H9 (cell line): ENCODE measurements at regions not wholly inside any gene's neighbourhood (a gene's known extent, or its start where the extent isn't known, plus 50 kb on each side); places are given as distances from the start of the nearest gene placed in this dataset.

Source experiments
- DNase-seq: peaks from one replicate; pipeline ENCODE4 v3.0.0-alpha.2; 2017
- H2AFZ ChIP-seq: one replicate; pipeline ENCODE4 v1.6.1; 2013; ENCODE audit warnings: mild to moderate bottlenecking, low read length, control low read depth, moderate library complexity
- H2AK5ac ChIP-seq: 2 replicates; pipeline ENCODE4 v1.6.1; 2013; ENCODE audit warnings: low read length, control low read depth, mixed read lengths; ENCODE audit not compliant: insufficient read length
- H2BK120ac ChIP-seq: one replicate; pipeline ENCODE4 v1.6.1; 2013; ENCODE audit warnings: low read depth, mild to moderate bottlenecking, low read length, control low read depth, inconsistent platforms; ENCODE audit not compliant: poor library complexity, severe bottlenecking
- H2BK12ac ChIP-seq: 2 replicates; pipeline ENCODE4 v1.6.1; 2013; ENCODE audit warnings: low read length, control low read depth, mixed read lengths, low read depth; ENCODE audit not compliant: insufficient read length
- H2BK15ac ChIP-seq: 2 replicates; pipeline ENCODE4 v1.6.1; 2013; ENCODE audit warnings: low read depth, low read length, control low read depth
- H2BK20ac ChIP-seq: one replicate; pipeline ENCODE4 v1.6.1; 2013; ENCODE audit warnings: low read depth, mild to moderate bottlenecking, low read length, control low read depth, inconsistent platforms; ENCODE audit not compliant: poor library complexity, severe bottlenecking
- H2BK5ac ChIP-seq: 2 replicates; pipeline ENCODE4 v1.6.1; 2013; ENCODE audit warnings: low read length, control low read depth, mixed read lengths; ENCODE audit not compliant: insufficient read length
- H3K14ac ChIP-seq: 2 replicates; pipeline ENCODE4 v1.6.1; 2013; ENCODE audit warnings: low read length, control low read depth; ENCODE audit not compliant: insufficient read depth
- H3K18ac ChIP-seq: 2 replicates; pipeline ENCODE4 v1.6.1; 2013; ENCODE audit warnings: low read depth, mild to moderate bottlenecking, mixed read lengths, low read length, control low read depth; ENCODE audit not compliant: insufficient read length
- H3K23ac ChIP-seq: 2 replicates; pipeline ENCODE4 v1.6.1; 2013; ENCODE audit warnings: low read length, control low read depth, mixed read lengths, low read depth; ENCODE audit not compliant: insufficient read length
- H3K23me2 ChIP-seq: 2 replicates; pipeline ENCODE4 v1.6.1; 2013; ENCODE audit warnings: low read depth, mild to moderate bottlenecking, mixed read lengths, low read length, control low read depth; ENCODE audit not compliant: insufficient read length, poor library complexity, severe bottlenecking
- H3K27ac ChIP-seq: 2 replicates; pipeline ENCODE4 v1.5.1; 2013; ENCODE audit warnings: low read length, control low read depth, mixed read lengths, low read depth; ENCODE audit not compliant: insufficient read length
- H3K27me3 ChIP-seq: 2 replicates; pipeline ENCODE4 v1.6.1; 2013; ENCODE audit warnings: low read length, control low read depth, inconsistent platforms; ENCODE audit not compliant: insufficient read depth
- H3K4ac ChIP-seq: 2 replicates; pipeline ENCODE4 v1.6.1; 2013; ENCODE audit warnings: low read depth, mild to moderate bottlenecking, control low read depth, inconsistent platforms, low read length, moderate library complexity
- H3K4me1 ChIP-seq: 2 replicates; pipeline ENCODE4 v1.6.1; 2013; ENCODE audit warnings: low read length, control low read depth, inconsistent platforms; ENCODE audit not compliant: insufficient read depth
- H3K4me2 ChIP-seq: 2 replicates; pipeline ENCODE4 v1.6.1; 2013; ENCODE audit warnings: low read length, control low read depth, mixed read lengths; ENCODE audit not compliant: insufficient read length, insufficient read depth
- H3K56ac ChIP-seq: 2 replicates; pipeline ENCODE4 v1.6.1; 2013; ENCODE audit warnings: low read depth, mild to moderate bottlenecking, mixed read lengths, low read length, control low read depth; ENCODE audit not compliant: insufficient read length
- H3K79me1 ChIP-seq: 2 replicates; pipeline ENCODE4 v1.6.1; 2013; ENCODE audit warnings: low read depth, mild to moderate bottlenecking, moderate library complexity, low read length, control low read depth, inconsistent platforms; ENCODE audit not compliant: insufficient read depth, poor library complexity, severe bottlenecking
- H3K79me2 ChIP-seq: 2 replicates; pipeline ENCODE4 v1.6.1; 2013; ENCODE audit warnings: low read length, control low read depth, inconsistent platforms; ENCODE audit not compliant: insufficient read depth
- H3K9ac ChIP-seq: 2 replicates; pipeline ENCODE4 v1.6.1; 2013; ENCODE audit warnings: low read length, control low read depth, mixed read lengths; ENCODE audit not compliant: insufficient read length; ENCODE audit errors: extremely low read depth
- H3K9me3 ChIP-seq: one replicate; pipeline ENCODE4 v1.6.1; 2013; ENCODE audit warnings: low read depth, low read length, inconsistent platforms; ENCODE audit not compliant: control insufficient read depth
- H3T11ph ChIP-seq: one replicate; pipeline ENCODE4 v1.6.1; 2013; ENCODE audit warnings: mild to moderate bottlenecking, low read length, control low read depth, inconsistent platforms
- H4K20me1 ChIP-seq: one replicate; pipeline ENCODE4 v1.6.1; 2013; ENCODE audit not compliant: control insufficient read depth, insufficient read length, insufficient read depth
- H4K5ac ChIP-seq: 2 replicates; pipeline ENCODE4 v1.6.1; 2013; ENCODE audit warnings: low read depth, mild to moderate bottlenecking, mixed read lengths, low read length, control low read depth; ENCODE audit not compliant: insufficient read length
- H4K8ac ChIP-seq: replicated peaks from 2 replicates; pipeline ENCODE4 v1.6.1; 2013; ENCODE audit warnings: low read length, control low read depth, mixed read lengths, low read depth; ENCODE audit not compliant: insufficient read length
- H4K91ac ChIP-seq: 2 replicates; pipeline ENCODE4 v1.6.1; 2013; ENCODE audit warnings: low read depth, mild to moderate bottlenecking, moderate library complexity, mixed read lengths, low read length, control low read depth; ENCODE audit not compliant: insufficient read length
- H3K27ac Mint-ChIP-seq, 3 experiments: 2 replicates in 2 of 3; 3 replicates in 1 of 3; pipeline ENCODE4 v1.8.0; 2020 to 2021; ENCODE audit warnings: mixed read lengths in 3 of 3, mild to moderate bottlenecking in 1 of 3, moderate library complexity in 1 of 3
- H3K27me3 Mint-ChIP-seq: 2 replicates; pipeline ENCODE4 v1.8.0; 2021; ENCODE audit warnings: low read depth, mild to moderate bottlenecking, moderate library complexity, mixed read lengths
- H3K36me3 Mint-ChIP-seq, 3 experiments: 2 replicates in 2 of 3; 3 replicates in 1 of 3; pipeline ENCODE4 v1.8.0; 2020 to 2021; ENCODE audit warnings: low read depth in 3 of 3, mixed read lengths in 3 of 3; ENCODE audit not compliant: insufficient read depth in 1 of 3
- H3K4me1 Mint-ChIP-seq, 2 experiments: 2 replicates each; pipeline ENCODE4 v1.8.0; 2020; ENCODE audit warnings: mixed read lengths in 2 of 2
- H3K4me3 Mint-ChIP-seq, 2 experiments: 2 replicates in 1 of 2; 3 replicates in 1 of 2; pipeline ENCODE4 v1.8.0; 2020 to 2021; ENCODE audit warnings: mild to moderate bottlenecking in 2 of 2, mixed read lengths in 2 of 2, moderate library complexity in 1 of 2
- H3K9me3 Mint-ChIP-seq, 2 experiments: 2 replicates in 1 of 2; 3 replicates in 1 of 2; pipeline ENCODE4 v1.8.0; 2020; ENCODE audit warnings: mild to moderate bottlenecking in 2 of 2, mixed read lengths in 2 of 2, moderate library complexity in 1 of 2
- CTCF ChIP-seq: fragments of 200-600 bp; sonication (generic); conservative IDR thresholded peaks from 3 replicates; pipeline ENCODE4 v1.8.0; 2021; ENCODE audit warnings: antibody characterized with exemption, mild to moderate bottlenecking
- WGBS: extraction: QIAGEN DNeasy Blood & Tissue Kit; methylation state at CpG from one replicate; pipeline ENCODE4 v1.1.7; 2013; ENCODE audit warnings: missing lambda C conversion rate, low lambda C conversion rate, mixed read lengths; ENCODE audit not compliant: insufficient read length; ENCODE audit errors: extremely low coverage; 5-methylcytosine and 5-hydroxymethylcytosine counted together

GRCh38 chr1:221141096-221141495 is 261.9 kb downstream of the HLX start:
- no peaks in the 10 kb centered on the region for H3K79me1 ChIP-seq
- no peak overlapping the region for H3K4me3 Mint-ChIP-seq
- H2BK12ac ChIP-seq, result no peak overlapping the region
- H3K9me3 ChIP-seq, result no peaks in the 10 kb centered on the region
- H2BK15ac ChIP-seq, result no peak overlapping the region
- H3K27me3 ChIP-seq, result no peaks in the 10 kb centered on the region
- DNase-seq, result no peak
- H4K20me1 ChIP-seq, result no peaks in the 10 kb centered on the region
- no peak overlapping the region for H4K91ac ChIP-seq
- TF ChIP-seq CTCF, result no peak
- H3K23me2 ChIP-seq, result no peaks in the 10 kb centered on the region
- WGBS, result no CpG with 5 or more reads among the region's 2 CpGs
- H2AFZ ChIP-seq, result no peak overlapping the region
- no peak overlapping the region for H3K9ac ChIP-seq
- peaks cover 0 to 4% (median 0%) of the 10 kb centered on the region in 3 experiments; a peak in 1 of 7 replicates for H3K36me3 Mint-ChIP-seq
- H4K8ac ChIP-seq, result no peak overlapping the region
- H3K27ac Mint-ChIP-seq, result no peak overlapping the region
- no peak overlapping the region for H4K5ac ChIP-seq
- no peaks in the 10 kb centered on the region for H3K4me1 ChIP-seq
- no peak overlapping the region for H3K27ac ChIP-seq
- H3K4me2 ChIP-seq, result no peak overlapping the region
- no peak overlapping the region for H2AK5ac ChIP-seq
- no peaks in the 10 kb centered on the region for H3K79me2 ChIP-seq
- H3K23ac ChIP-seq, result no peak overlapping the region
- H3K27me3 Mint-ChIP-seq, result no peaks in the 10 kb centered on the region
- H2BK120ac ChIP-seq, result no peak overlapping the region
- no peak overlapping the region for H3K18ac ChIP-seq
- H3T11ph ChIP-seq, result no peak overlapping the region
- H3K4ac ChIP-seq, result no peak overlapping the region
- H3K56ac ChIP-seq, result no peak overlapping the region
- H3K14ac ChIP-seq, result no peak overlapping the region
- H2BK20ac ChIP-seq, result no peak overlapping the region
- peaks cover 0 to 2% of the 10 kb centered on the region in 2 experiments; a peak in 1 of 5 replicates for H3K9me3 Mint-ChIP-seq
- H3K4me1 Mint-ChIP-seq, result peaks cover 0 to 3% of the 10 kb centered on the region in 2 experiments; a peak in 2 of 4 replicates
- no peak overlapping the region for H2BK5ac ChIP-seq
